Activated CD4-positive, alpha-beta T cell treated with anti-CD3 and anti-CD28 coated beads, Interleukin-2, Interleukin-4, amounts not matched to agents 100 ng/mL and 50 ng/mL, durations not matched to agents 16 hours and 8 hours (primary cell): ENCODE measurements at regions not wholly inside any gene's neighbourhood (a gene's known extent, or its start where the extent isn't known, plus 50 kb on each side); places are given as distances from the start of the nearest gene placed in this dataset.

Experiments used
- DNase-seq: peaks from one replicate; pipeline ENCODE4 v3.0.0-alpha.2; 2020; ENCODE audit warnings: low spot score

GRCh38 chr7:54629771-54630170, 87.6 kb downstream of the VSTM2A start:
- DNase-seq, result no peak

GRCh38 chr7:54622696-54623309, 80.6 kb downstream of the VSTM2A start:
- no peak for DNase-seq
